ENCODE measurements at regions not wholly inside any gene's neighbourhood (a gene's known extent, or its start where the extent isn't known, plus 50 kb on each side); places are given as distances from the start of the nearest gene placed in this dataset.
"Not testable (repeated sequence)": the region's sequence is repeated elsewhere in the genome, so short reads cannot be mapped to it uniquely, and the experiment has no call there.

DNA sequence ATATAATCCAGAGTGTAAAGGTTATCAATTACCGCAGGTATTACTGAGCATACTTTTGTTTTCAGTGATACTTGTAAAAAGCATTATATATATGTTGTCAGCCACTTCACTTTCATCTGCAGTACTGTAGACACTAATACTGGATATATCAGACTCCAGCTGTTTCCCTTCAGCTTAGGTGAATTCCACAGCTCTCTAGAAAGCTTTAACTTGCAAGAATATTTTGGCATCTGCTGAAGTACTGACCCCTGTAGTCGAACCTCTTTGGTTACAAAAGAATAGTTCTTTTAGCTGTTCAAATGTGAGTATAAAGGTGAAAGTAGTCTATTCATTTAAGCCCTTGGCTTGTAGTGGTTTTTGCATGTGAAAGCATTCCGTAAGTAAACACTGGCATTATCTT is 1222.7 kb upstream of the TENM3 start:
- TF ChIP-seq ZFX (IDR thresholded peaks at IDR 0.05) = no peak
- TF ChIP-seq, protein P1, sequence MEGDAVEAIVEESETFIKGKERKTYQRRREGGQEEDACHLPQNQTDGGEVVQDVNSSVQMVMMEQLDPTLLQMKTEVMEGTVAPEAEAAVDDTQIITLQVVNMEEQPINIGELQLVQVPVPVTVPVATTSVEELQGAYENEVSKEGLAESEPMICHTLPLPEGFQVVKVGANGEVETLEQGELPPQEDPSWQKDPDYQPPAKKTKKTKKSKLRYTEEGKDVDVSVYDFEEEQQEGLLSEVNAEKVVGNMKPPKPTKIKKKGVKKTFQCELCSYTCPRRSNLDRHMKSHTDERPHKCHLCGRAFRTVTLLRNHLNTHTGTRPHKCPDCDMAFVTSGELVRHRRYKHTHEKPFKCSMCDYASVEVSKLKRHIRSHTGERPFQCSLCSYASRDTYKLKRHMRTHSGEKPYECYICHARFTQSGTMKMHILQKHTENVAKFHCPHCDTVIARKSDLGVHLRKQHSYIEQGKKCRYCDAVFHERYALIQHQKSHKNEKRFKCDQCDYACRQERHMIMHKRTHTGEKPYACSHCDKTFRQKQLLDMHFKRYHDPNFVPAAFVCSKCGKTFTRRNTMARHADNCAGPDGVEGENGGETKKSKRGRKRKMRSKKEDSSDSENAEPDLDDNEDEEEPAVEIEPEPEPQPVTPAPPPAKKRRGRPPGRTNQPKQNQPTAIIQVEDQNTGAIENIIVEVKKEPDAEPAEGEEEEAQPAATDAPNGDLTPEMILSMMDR (conservative IDR thresholded peaks at IDR 0.05) = no peak
- no peak overlapping the region for H3K27ac ChIP-seq

GRCh38 chr4:181021213-181021612 is 1222.0 kb upstream of the TENM3 start:
- no peak for TF ChIP-seq ZFX (IDR thresholded peaks at IDR 0.05)
- TF ChIP-seq, protein P1 (conservative IDR thresholded peaks at IDR 0.05) = no peak
- no peak overlapping the region for H3K27ac ChIP-seq

- H3K27ac ChIP-seq = not testable (repeated sequence)
Observed at GRCh38 chr4:181030135-181030921, 1212.9 kb upstream of the TENM3 start.

- H3K27ac ChIP-seq = no peak overlapping the region
- no peak for TF ChIP-seq ZFX (IDR thresholded peaks at IDR 0.05)
- TF ChIP-seq, protein P1 (conservative IDR thresholded peaks at IDR 0.05) = no peak
Observed at GRCh38 chr4:181030961-181031360, 1212.2 kb upstream of the TENM3 start.

GRCh38 chr4:181043486-181043885 is 1199.7 kb upstream of the TENM3 start:
- H3K27ac ChIP-seq = no peak overlapping the region
- TF ChIP-seq, protein P1 (conservative IDR thresholded peaks at IDR 0.05) = no peak
- TF ChIP-seq ZFX (IDR thresholded peaks at IDR 0.05) = no peak

GRCh38 chr4:181046809-181047208 is 1196.4 kb upstream of the TENM3 start:
- no peak overlapping the region for H3K27ac ChIP-seq
- TF ChIP-seq ZFX (IDR thresholded peaks at IDR 0.05) = no peak
- TF ChIP-seq, protein P1 (conservative IDR thresholded peaks at IDR 0.05) = no peak

DNA sequence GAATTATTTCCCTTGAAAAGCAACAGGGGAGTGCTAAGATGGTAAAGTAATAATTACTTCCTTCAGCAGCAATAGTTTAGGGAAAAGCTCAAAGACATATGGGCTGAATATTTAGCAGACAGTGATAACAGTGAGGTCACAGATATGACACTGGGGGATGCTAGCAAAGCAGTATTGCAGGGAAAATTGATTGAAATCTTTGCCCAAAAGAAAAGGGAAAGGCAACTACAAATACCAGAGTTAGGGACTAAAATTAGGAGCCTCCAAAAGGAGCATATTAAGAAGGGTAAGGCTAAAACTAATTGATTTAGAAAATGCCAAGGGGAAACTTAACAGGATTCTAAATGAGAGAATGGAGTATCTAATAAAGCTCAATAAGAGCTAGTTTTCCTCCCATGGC is 1191.3 kb upstream of the TENM3 start:
- no peak for TF ChIP-seq ZFX (IDR thresholded peaks at IDR 0.05)
- TF ChIP-seq, protein P1 (conservative IDR thresholded peaks at IDR 0.05) = no peak
- H3K27ac ChIP-seq = no peak overlapping the region

DNA sequence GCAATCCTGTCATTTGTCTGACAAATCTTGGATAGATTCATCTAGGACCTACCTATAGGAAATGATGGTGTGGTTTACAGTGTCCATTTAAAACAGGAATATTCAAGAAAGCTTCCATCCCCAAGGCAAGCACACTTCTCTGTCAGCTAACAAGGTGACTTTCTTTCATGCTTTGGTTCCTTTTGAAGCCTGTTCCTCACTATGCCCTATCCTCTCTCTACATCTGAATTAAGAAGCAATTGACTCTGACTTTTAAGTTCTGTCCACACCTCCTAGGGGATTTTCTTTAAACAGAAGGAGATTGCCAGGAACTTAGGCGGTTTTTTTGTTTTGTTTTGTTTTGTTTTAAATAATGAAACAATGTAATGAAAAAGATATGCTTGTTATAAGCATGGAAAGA is 1181.4 kb upstream of the TENM3 start:
- TF ChIP-seq, protein P1 (conservative IDR thresholded peaks at IDR 0.05) = no peak
- no peak for TF ChIP-seq ZFX (IDR thresholded peaks at IDR 0.05)

More for the DNA sequence above, 1181.4 kb upstream of the TENM3 start:
- H3K27ac ChIP-seq = no peak overlapping the region

Measured in C4-2B (cell line).